ENCODE measurements at regions not wholly inside any gene's neighbourhood (a gene's known extent, or its start where the extent isn't known, plus 50 kb on each side); places are given as distances from the start of the nearest gene placed in this dataset.
"Not testable (repeated sequence)": the region's sequence is repeated elsewhere in the genome, so short reads cannot be mapped to it uniquely, and the experiment has no call there.

DNA sequence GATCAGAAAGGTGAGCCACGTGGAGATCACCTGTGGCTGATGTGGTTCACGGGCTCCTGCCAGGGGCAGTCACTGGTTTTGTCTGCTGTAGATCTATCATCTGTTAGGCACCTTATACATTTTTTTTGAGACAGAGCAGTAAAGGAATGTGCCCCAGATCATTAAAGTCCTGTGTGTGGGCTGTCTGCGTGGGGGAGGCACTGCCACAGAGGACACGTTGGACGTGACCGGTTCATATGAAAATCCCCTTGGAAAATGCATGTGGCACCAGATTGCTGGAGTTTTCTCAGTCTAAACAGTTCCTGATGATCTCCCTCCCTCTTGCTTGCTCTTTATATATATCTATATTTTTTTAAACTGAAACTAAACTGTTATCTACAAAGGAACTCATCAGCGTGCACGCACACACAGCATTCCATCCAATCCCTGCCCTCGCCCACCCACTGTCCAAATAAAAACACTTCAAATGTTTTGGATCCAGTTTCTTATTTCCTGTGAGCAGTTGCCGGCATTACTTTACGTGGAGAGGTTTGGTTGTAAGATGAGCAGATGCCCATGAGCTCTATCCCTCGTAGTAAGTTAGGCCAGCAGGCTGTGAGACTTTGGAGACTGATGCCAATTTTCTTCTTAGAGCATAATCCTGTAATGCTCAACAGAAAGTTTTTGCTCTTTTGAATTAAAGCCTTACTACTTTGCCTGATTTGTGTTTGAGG lies 161.6 kb upstream of the EXOC2 start:
- DNase-seq (ENCODE audit: low spot score), result no peak

DNA sequence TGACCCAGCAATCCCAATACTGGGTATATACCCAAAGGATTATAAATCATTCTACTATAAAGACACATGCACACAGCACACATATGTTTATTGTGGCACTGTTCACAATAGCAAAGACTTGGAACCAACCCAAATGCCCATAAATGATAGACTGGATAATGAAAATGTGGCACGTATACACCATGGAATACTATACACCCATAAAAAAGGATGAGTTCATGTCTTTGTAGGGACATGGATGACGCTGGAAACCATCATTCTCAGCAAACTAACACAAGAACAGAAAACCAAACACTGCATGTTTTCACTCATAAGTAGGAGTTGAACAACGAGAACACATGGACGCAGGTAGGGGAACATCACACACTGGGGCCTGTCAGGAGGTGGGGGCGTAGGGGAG lies 159.3 kb upstream of the EXOC2 start:
- not testable (repeated sequence) for DNase-seq (ENCODE audit: low spot score)

DNA sequence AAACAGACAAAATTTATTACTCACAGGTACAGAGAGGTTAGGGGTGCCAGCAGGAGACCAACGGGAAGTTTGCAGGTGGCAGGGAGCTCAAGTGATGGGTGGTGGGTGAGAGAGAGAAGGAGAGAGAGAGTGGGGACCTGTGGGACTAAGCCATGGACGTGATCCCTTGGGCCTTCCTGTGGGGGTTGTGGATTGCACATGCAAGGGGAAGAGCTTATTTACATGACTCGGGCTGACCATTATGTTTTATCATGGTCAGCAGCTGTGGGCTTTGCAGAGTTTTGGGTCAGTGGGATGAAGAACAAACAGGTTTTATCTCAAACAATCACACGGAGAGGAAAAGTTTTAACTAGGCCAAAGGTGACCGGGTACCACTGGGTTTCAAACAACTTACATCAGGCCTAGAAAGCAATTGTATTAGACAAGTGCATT lies 156.2 kb upstream of the EXOC2 start:
- DNase-seq (ENCODE audit: low spot score), result no peak

DNA sequence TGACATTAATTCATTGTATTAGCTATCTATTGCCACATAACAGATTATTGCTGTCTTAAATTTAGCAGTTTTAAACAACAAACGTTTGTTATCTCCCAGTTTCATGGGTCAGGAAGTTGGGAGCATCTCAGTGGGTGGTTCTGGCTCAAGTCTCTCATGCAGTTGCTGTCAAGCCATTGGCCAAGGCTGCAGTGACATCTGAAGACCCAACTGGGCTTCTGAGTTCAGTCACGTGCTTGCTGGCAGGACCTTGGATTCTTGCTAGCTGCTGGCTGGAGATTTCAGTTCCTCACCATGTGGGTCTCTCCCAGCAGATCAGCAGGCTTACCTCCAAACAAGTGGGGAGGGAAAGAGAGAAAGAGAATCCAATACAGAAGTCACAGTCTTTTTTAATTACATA lies 152.6 kb upstream of the EXOC2 start:
- no peak for DNase-seq (ENCODE audit: low spot score)

DNA sequence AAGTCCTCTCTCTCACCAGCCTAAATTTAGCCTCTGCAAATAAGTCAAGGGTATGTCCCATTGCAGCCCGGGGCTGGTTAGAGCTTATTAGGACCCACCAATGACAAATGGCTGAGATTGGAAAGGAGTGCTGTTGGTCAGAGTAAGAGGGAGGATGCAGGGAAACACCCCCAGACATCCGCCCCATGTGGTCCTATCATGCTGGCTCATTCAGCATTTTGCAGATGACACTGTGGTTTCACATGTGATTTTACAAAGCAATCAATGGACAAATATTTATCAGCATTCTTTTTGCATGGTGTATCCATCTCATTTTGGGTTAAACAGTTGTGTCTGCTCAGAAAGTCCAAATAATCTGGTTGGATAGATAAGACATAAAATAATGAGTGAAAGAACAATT lies 152.2 kb upstream of the EXOC2 start:
- no peak for DNase-seq (ENCODE audit: low spot score)

DNA sequence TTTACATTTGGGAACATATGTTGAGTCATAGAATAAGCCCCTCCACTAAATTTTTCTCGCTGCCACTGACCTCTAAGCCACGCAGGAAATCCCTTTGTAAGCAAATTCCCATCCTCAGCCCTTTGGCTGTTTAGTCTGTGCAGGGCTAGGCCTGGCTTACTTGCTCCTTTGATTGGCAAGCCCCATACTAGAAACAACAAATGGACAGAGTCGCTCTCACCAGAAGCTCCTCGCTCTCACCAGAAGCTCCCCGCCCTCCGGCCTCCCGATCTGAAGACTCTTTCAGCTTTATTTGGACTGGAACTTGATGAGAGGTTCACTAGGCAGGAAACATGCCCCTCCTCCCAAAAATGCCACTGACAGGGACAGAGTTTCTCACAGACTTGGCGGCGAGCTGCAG lies 149.2 kb upstream of the EXOC2 start:
- no peak for DNase-seq (ENCODE audit: low spot score)

DNA sequence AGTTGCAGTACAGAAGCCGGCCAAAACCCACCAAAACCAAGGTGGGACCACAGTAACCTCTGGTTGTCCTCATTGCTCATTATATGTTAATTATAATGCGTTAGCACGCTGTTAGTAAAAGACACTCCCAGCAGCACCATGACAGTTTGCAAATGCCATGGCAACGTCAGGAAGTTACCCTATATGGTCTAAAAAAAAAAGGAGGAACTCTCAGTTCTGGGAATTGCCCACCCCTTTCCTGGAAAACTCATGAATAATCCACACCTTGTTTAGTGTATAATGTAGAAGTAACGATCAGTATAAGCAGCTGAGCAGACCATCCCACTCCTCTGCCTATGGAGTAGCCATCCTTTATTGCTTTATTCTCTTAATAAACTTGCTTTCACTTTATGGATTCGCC lies 148.6 kb upstream of the EXOC2 start:
- no peak for DNase-seq (ENCODE audit: low spot score)

DNA sequence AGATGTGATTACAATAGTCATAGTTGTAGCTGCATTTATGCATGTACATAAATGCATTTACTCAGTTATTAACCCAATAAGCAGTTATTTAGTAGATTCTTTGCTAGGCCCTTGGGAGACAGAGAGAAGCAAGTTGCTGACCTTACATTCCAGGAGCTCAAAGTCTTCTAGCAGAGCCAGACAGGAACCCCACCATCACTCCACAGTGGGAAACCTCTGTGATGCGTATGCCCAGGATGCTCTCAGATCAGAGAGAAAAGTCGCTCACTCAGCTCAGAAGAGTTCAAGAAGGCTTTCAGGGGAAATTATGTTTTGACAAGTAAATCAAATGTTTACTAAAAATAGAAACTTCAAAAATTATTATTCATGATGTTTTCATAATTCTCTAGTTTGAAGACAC lies 146.3 kb upstream of the EXOC2 start:
- DNase-seq (ENCODE audit: low spot score), result no peak

DNA sequence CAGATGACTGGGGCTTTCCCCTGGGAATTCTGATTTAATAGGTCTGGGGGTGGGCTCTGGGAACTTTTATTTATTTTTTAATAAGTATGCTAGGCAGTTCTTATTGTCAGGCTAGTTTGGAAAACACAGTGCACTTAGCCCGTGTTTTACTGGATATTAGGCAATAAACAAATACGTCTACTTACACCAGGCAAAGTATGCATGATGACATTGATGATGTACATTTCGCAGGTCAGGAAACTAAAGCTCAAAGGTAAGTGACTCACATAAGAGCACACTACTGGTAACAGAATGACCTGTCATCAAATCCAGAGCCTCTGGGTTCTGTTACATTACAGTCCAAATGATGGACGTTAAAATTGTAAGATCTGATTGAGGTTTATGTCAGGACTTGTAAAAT lies 144.4 kb upstream of the EXOC2 start:
- no peak for DNase-seq (ENCODE audit: low spot score)

DNA sequence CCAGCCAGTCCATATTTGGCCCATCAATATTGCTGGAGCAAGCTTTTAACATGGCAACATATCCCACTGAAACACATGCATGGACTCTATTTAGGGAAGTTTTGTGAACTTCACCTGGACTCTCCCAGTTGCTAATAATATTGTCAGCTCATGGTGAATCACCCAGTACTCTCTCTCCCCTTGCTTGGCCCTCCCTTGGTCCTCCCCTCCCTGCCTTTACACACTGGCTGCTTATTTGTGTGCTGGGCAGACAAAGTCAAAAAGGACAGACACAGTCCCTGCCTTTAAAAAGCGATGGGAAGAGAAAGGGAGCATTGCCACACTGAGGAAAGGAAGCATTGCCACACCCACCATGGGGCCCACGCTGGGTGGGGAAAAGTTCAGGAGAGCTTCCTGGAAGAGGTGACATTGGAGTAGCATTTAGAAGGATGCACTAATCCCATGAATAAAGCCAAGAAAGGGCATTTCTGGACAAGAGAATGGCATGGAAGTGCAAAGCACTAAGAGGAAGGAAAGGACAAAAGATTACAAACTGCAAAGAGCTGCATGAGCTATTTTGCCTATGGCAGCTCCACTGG lies 143.4 kb upstream of the EXOC2 start:
- no peak for DNase-seq (ENCODE audit: low spot score)

DNA sequence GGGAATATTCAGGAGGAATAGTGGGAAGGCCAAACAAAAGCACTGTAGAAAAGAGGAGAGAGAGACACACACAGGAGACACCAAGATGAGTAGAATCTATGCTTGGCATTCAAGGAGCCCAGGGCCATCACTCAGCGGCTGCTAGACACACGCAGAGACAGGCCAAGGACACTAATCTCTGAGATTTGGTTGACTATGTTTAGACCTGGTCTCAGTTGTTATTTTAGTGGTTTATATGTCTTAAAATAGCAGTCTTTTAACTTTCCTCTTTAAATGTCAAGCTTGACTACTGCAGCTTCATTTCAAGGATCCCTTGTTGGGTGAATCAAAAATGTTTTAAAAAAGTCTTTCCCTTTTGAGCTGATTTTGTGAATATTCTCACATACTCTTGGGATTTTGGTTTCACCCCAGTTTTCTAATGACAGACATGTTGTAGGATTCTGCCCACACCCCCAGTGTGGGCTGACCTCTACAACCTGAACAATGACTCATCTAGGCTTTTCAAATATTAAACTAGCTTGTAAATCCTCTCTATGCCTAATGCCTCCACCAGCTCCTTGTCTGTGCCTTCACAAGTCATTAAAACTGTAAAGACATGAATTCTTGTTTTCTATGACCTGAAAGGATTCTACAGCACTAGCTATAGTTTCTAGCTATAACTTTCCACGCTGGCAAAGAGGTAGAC lies 142.7 kb upstream of the EXOC2 start:
- no peak for DNase-seq (ENCODE audit: low spot score)

DNA sequence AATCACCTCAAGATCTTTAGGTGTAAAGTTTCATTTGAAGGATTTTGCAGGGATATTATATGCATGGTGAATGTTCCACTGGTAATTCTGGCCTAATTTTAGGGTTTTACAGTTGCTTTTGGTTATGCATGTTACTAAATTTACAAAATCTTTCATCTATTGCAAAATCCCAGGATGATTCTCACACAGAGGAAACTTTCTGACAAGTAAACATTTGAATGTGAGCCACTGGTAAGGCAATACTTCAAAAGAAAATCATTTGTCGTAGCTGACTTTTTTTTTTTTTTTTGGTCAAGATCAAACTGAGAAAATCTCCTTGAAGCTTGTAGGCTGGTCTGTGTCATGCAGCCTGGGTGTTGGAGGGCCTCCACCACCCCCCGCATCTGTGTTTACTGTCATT lies 141.9 kb upstream of the EXOC2 start:
- no peak for DNase-seq (ENCODE audit: low spot score)

DNA sequence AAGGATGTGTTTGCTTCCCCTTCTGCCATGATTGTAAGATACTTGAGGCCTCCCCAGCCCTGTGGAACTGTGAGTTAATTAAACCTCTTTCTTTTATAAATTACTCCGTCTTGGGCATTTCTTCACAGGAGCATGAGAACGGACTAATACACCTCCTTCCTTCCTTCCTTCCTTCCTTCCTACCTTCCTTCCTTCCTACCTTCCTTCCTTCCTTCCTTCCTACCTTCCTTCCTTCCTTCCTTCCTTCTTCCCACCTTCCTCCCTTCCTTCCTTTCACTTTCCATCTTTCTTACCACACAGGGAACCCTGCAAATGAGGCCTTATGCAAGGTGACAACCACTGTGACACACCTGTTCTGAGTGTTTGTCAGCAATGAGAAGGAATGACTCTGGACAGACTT lies 141.3 kb upstream of the EXOC2 start:
- DNase-seq (ENCODE audit: low spot score), result no peak

DNA sequence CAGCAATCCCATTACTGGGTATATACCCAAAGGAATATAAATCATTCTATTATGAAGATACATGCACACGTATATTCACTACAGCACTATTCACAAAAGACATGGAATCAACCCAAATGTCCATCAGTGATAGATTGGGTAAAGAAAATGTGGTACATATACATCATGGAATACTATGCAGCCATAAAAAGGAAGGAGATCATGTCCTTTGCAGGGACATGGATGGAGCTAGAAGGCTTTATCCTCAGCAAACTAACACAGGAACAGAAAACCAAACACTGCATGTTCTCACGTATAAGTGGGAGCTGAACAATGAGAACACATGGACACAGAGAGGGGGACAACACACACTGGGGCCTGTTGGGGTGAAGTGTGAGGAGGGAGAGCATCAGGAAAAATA lies 139.9 kb upstream of the EXOC2 start:
- DNase-seq (ENCODE audit: low spot score), result not testable (repeated sequence)

DNA sequence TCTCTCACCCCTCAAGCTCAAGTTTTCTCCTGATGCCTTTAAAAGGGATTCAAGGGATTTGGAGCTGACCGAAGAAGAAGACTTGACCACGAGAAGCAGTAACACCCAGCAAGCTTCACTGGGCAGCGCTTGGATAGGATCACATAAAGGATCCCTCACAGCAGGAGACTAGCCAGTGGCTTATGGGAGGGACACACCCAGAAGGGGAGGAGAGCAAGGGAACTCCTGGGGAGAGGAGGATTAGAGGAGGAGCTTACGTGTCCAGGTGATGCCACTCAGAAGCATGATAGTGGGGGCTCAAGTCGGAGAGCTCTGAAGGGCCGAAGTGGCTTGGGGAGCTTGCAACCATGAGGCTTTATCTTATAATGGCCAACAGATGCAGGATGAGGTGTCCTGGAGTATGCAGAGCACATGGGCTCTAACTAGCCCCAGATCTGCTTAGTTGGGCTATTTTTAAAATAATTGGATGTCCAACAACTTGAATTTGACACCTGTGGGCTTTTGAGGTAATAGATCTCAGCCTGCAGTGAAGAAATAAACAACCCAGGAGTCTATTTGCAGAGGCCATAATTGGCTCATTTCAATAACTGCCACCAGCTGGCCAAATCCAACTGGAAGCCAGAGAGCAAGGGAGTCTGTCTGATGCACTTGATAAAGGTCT lies 137.9 kb upstream of the EXOC2 start:
- no peak for DNase-seq (ENCODE audit: low spot score)

DNA sequence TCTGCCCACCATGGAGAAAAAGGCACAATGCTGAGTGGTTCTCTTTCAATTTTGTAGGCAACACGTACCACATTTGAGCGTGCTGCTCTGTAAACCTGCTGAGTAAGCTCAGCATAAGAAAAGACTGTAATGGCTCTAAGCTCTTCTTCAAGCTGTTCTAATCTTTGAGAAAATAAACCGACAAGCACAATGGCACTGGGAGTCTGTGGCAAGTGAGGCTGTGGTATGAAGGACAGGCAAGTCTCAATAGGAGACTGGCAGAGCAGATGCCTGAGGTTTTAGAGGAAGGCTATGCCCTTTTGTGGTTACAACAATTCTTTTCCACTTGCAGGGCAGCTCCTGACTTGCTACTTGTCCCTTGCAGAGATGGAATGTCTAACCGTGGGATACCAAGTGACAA lies 136.7 kb upstream of the EXOC2 start:
- no peak for DNase-seq (ENCODE audit: low spot score)

DNA sequence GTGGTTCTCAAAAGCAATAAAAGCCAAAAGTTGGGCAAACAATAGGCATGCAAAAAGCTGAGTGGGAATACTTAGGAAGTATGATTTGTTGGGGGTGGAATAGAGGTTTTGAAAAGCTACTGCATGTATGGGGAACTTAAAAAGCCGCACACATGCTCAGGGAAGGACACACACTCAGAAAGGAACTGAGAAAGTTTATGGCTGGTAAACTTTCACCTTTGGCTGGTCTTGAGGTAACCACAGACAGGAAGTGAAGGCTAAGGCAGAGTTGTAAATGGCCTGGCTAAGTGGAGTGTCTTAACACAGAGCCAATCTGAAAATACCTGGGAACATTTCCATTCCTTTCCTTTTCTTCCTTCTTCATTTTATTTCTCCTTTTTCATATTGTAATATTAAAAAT lies 134.5 kb upstream of the EXOC2 start:
- no peak for DNase-seq (ENCODE audit: low spot score)

DNA sequence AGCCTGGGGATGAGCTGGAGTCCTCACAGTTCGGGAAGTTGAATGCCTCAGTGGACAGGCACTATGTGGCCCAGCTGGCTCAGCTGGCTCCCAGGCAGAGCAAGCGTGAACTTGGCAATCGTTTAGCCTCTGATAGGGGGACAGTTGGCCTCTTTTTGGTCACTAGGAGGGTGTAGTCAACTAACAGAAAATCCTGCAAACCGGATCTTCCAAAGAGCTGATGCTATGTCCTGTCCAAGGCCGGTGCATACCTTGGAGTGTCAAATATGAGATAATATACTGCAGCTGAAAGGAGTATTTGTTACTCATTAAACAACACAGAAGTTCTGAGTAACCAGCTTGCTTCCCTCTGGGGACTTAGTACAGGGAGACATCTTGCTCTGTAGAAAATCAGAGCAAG lies 126.2 kb upstream of the EXOC2 start:
- DNase-seq (ENCODE audit: low spot score), result no peak

DNA sequence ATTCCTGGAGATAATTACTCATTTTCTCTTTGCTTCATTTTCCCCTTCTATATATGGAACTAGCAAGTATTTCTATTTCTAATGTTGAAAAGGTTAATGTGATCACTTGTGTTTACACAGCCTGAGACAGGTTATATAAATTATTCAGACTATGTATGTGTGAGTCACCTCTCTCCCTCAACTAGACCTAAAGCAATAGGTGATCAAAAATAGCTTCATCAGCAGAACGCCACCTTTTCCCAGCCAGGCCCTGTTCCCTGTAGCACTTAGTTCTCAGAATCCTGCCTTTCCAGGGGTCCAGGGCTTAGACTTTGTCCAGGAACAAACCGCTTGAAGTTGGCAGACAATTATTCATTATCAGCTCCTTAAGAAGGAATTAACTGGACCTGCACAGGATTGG lies 125.3 kb upstream of the EXOC2 start:
- no peak for DNase-seq (ENCODE audit: low spot score)

DNA sequence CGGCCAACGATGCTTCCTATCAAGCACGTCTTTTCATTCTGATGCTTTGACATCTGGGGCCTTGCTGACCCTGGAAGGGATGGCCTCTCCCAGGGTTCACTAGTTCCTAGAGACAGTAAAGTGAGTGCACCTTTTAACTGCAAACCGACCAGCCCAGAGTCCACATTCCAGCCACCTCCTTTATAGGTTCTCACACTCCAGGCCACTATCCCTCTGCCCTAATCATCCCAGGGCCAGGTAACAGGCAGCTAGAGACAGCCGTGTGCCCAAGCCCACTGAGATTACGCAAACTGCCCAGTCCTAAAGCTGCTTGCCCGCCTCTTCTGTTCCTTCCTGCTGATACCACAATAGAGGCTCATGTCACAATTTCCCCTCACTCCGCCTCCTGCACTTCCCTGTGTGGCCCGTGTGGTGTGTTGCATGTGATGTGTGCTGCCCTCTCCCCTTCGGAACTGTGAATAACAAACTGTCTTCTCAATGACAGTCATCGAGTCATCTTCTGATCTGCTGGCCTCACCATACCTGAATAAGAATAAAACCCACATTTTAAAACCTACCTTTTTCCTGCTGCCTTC lies 123.7 kb upstream of the EXOC2 start:
- no peak for DNase-seq (ENCODE audit: low spot score)

DNA sequence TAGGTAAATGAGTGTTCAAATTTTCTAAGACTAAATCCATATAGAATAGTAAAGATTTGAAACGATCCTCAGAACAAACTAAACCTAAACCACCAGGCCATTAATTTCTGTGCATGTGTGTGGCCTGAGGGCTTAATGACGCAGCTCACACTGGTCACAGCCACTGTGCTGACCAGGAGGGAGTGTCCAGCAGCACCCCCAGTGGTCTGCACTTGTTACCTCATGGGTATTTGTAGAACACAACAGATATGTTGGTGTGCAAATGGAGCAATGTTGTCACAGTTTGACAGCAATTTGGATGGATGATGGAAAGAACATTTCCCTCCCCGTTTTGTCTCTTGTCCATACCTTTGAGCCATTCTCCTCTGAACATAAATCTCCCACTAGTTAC lies 122.4 kb upstream of the EXOC2 start:
- DNase-seq (ENCODE audit: low spot score), result no peak

DNA sequence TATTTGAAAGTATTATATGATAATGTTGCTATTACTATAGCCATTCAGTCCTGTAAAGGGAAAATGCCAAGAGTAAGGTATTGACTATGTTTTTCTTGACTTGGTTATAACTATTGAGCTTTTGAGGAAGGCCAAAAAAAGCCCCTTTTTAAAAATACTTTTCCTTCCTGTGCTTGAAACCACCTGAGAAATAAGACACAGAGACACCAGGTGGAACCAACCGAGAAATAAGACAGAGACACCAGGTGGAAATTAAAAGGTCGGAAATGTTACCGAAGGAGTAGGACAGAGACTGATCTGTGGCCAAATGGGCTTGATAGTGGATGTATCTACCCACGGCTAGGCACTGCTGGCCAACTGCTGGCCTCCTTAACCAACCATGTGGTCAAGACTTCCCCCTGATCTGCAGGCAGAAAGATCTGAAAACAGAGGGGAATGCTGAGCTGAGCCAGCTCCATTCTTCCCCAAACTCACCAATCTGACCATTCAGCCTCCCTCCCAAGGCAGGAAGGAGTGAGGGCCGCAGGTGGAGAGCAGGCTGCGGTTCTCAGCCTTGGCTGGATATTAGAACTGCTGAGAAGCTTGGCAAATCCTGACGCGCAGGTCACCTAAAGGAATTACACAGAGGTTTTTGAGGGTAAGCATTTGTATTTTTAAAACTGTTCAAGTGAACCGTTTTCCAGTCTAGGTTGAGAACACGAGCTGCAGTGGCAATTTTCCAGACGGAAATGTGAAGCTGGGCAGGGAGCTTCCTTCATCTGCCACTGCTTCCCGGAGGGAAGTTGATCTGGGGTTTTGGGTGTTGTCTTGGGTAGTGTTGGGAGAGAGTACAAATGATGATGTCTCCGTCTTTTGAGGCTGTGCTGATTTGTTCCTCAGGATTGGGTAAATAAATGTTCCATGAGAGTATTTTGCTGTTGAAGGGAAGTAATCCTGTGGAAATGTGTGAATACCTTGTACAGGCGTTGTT lies 121.7 kb upstream of the EXOC2 start:
- no peak for DNase-seq (ENCODE audit: low spot score)
